ENCODE measurements at regions not wholly inside any gene's neighbourhood (a gene's known extent, or its start where the extent isn't known, plus 50 kb on each side); places are given as distances from the start of the nearest gene placed in this dataset.
"Not testable (repeated sequence)": the region's sequence is repeated elsewhere in the genome, so short reads cannot be mapped to it uniquely, and the experiment has no call there.

GRCh38 chr2:14978845-14979244 is 346.3 kb downstream of the LRATD1 start:
- Mint-ChIP-seq H3K4me1 (ENCODE audit: low read depth) (no peaks in the 10 kb centered on the region), H3K36me3 (ENCODE audit: low read depth) (no peaks in the 10 kb centered on the region), H3K27me3 (ENCODE audit: low read depth) (peaks cover 9% of the 10 kb centered on the region), H3K9me3 (no peaks in the 10 kb centered on the region), H3K4me3 (no peak overlapping the region), H3K27ac (no peak overlapping the region)

GRCh38 chr2:14982790-14983189 is 350.3 kb downstream of the LRATD1 start:
- H3K27ac Mint-ChIP-seq: no peak overlapping the region
- H3K36me3 Mint-ChIP-seq (ENCODE audit: low read depth): no peaks in the 10 kb centered on the region
- no peaks in the 10 kb centered on the region for H3K9me3 Mint-ChIP-seq
- H3K27me3 Mint-ChIP-seq (ENCODE audit: low read depth): peaks cover 16% of the 10 kb centered on the region
- H3K4me3 Mint-ChIP-seq: no peak overlapping the region
- no peaks in the 10 kb centered on the region for H3K4me1 Mint-ChIP-seq (ENCODE audit: low read depth)

DNA sequence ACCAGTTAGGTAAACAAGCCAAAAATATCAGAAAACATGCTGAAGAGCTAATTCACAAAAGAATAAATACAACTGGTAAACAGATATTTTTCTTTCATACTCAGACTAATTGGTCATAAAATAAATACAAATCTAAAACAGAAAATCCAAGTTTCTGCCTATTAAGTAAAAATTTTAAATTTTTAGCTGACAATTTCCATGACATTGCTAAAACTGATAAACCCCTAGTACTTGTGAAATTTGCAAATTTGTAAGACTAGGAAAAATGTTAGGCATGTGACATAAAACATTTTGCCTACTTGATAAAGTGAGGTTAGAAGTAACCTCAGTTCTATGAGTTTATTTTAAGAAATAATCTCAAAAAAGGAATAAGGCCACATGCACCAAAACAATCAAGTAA is 356.1 kb downstream of the LRATD1 start:
- Mint-ChIP-seq H3K9me3 (no peaks in the 10 kb centered on the region), H3K27me3 (ENCODE audit: low read depth) (peaks cover 17% of the 10 kb centered on the region), H3K27ac (no peak overlapping the region), H3K4me3 (no peak overlapping the region), H3K36me3 (ENCODE audit: low read depth) (no peaks in the 10 kb centered on the region), H3K4me1 (ENCODE audit: low read depth) (no peaks in the 10 kb centered on the region)

GRCh38 chr2:14991723-14992122 is 359.2 kb downstream of the LRATD1 start:
- Mint-ChIP-seq H3K4me3 (no peak overlapping the region), H3K4me1 (ENCODE audit: low read depth) (no peaks in the 10 kb centered on the region)

GRCh38 chr2:14994721-14995120 is 362.2 kb downstream of the LRATD1 start:
- Mint-ChIP-seq H3K27me3 (ENCODE audit: low read depth) (peaks cover 11% of the 10 kb centered on the region), H3K36me3 (ENCODE audit: low read depth) (no peaks in the 10 kb centered on the region), H3K4me1 (ENCODE audit: low read depth) (no peaks in the 10 kb centered on the region), H3K4me3 (no peak overlapping the region), H3K9me3 (no peaks in the 10 kb centered on the region), H3K27ac (no peak overlapping the region)

More at GRCh38 chr2:14991723-14992122, 359.2 kb downstream of the LRATD1 start:
- H3K27me3 Mint-ChIP-seq (ENCODE audit: low read depth): peaks cover 16% of the 10 kb centered on the region
- no peaks in the 10 kb centered on the region for H3K9me3 Mint-ChIP-seq
- no peak overlapping the region for H3K27ac Mint-ChIP-seq
- H3K36me3 Mint-ChIP-seq (ENCODE audit: low read depth): no peaks in the 10 kb centered on the region

DNA sequence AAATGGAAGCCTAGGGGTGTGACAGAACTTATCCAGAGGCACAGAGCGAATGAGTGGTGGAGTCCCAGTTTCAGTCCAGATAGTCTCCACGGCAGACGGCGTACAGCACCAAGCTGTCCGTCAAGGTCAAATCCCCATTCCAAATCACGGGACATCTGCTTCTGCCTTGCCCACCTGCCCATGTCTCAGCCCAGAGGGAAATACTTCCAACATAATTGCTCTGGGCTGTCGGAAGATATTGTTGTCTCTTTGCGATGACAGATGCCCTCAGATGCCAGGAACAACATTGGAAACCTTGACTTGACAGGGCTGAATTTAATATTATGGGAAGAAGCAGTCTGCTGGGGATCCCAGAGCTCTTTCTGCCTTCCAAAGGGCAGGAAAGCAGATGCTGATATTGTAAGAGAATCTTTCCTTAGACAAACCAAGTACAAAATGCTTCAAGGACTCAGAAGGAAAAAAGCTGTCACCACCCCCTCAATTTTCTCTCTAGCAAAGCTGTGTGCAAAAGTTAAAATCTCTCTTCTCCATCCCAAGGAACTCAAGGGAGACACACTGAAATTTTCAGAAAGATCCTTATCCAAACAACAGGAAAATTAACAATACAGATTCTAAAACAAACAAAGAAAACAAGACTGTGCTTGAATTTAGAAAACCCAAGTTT is 364.0 kb downstream of the LRATD1 start:
- Mint-ChIP-seq H3K4me1 (ENCODE audit: low read depth) (no peaks in the 10 kb centered on the region), H3K36me3 (ENCODE audit: low read depth) (no peaks in the 10 kb centered on the region), H3K9me3 (no peaks in the 10 kb centered on the region), H3K27me3 (ENCODE audit: low read depth) (peaks cover 8% of the 10 kb centered on the region), H3K4me3 (no peak overlapping the region), H3K27ac (no peak overlapping the region)

DNA sequence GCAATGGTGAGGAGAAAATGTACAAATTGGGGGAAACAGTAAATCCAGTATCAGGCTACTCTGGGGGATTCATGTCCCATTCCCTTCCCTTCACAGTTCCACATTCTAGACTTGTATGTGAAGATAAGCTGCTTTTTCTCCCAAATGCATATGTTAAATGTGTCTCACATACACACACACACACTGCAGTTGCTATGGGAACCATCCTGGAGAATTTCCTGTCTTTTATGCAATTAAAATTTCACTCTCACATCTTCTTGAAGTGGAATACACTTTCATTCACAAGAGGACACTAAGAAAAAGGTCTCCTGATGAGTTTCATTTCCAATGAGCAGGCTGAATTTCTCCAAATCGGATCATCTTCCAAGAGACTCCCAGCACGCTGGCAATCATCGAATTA is 366.0 kb downstream of the LRATD1 start:
- Mint-ChIP-seq H3K4me1 (ENCODE audit: low read depth) (no peaks in the 10 kb centered on the region), H3K4me3 (no peak overlapping the region), H3K36me3 (ENCODE audit: low read depth) (no peaks in the 10 kb centered on the region), H3K27ac (no peak overlapping the region), H3K9me3 (no peaks in the 10 kb centered on the region), H3K27me3 (ENCODE audit: low read depth) (peaks cover 12% of the 10 kb centered on the region)

DNA sequence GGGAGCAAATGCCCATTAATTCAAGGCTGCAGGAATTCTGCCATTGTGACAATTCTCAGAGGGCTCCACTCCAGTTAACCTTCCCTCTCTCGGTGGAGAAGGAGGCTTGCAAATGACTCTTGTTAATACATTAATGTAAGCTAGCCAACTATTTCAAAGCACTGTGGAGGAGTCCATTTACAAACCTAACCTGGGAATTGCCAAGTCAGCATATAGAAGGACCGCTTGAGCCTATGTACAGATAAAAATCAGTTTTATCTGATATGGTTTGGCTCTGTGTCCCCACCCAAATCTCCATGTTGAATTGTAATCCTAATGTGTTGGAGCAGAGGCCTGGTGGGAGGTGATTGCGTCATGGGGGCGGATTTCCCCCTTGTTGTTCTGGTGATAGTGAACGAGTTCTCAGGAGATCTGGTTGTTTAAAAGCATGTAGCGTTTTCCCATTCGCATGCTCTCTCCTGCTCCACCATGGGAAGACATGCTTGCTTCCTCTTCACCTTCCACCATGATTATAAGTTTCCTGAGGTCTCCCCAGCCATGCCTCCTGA is 366.7 kb downstream of the LRATD1 start:
- Mint-ChIP-seq H3K27ac (no peak overlapping the region), H3K9me3 (no peaks in the 10 kb centered on the region), H3K27me3 (ENCODE audit: low read depth) (peaks cover 18% of the 10 kb centered on the region), H3K36me3 (ENCODE audit: low read depth) (no peaks in the 10 kb centered on the region), H3K4me3 (no peak overlapping the region), H3K4me1 (ENCODE audit: low read depth) (no peaks in the 10 kb centered on the region)

GRCh38 chr2:15002519-15002918 is 370.0 kb downstream of the LRATD1 start:
- H3K4me1 Mint-ChIP-seq (ENCODE audit: low read depth); H3K36me3 Mint-ChIP-seq (ENCODE audit: low read depth); H3K27ac Mint-ChIP-seq; H3K4me3 Mint-ChIP-seq; H3K9me3 Mint-ChIP-seq: not testable (repeated sequence)
- H3K27me3 Mint-ChIP-seq (ENCODE audit: low read depth): peaks cover 14% of the 10 kb centered on the region

DNA sequence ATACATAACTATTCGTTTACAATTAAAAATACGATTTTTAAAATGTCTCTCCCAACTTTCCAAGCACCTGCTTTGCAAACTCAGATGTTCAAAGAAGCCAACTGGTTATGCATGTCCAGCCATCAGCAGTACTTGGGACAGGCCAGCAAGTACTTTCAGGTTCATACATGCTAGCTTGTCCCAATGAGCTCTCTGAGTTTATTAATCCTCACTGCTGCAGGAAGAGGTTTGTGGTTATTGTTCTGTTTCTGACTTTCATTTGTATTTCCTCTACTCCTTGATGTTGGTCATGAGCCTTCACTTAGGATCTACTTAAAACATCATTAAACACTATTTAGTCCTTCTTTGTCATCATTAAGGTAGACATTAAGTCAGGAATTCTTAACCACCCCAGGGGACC is 374.1 kb downstream of the LRATD1 start:
- H3K27me3 Mint-ChIP-seq (ENCODE audit: low read depth): peaks cover 14% of the 10 kb centered on the region

DNA sequence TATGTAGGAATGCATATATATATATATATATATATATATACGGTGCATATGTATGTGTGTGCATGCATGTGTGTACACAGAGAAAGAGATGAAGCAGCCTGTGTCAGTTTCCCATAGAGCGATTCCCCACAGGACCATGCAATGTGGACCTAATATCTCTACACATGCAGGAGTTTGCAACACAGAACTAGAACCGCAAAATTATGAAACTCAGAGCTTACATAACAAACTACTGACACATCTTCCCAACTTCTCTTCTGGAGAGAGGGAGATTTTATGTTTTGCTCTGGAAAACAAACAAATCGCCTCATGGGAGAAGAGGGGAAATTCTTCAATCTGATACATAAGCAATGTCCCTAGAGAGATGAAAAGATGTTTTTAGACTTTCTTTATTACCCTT is 377.2 kb downstream of the LRATD1 start:
- H3K4me3 Mint-ChIP-seq: no peak overlapping the region
- no peak overlapping the region for H3K27ac Mint-ChIP-seq
- peaks cover 9% of the 10 kb centered on the region for H3K4me1 Mint-ChIP-seq (ENCODE audit: low read depth)
- peaks cover 7% of the 10 kb centered on the region for H3K27me3 Mint-ChIP-seq (ENCODE audit: low read depth)
- H3K9me3 Mint-ChIP-seq: peaks cover 12% of the 10 kb centered on the region
- H3K36me3 Mint-ChIP-seq (ENCODE audit: low read depth): peaks cover 4% of the 10 kb centered on the region

More for the DNA sequence above, 374.1 kb downstream of the LRATD1 start:
- H3K4me1 Mint-ChIP-seq (ENCODE audit: low read depth): peaks cover 9% of the 10 kb centered on the region
- no peak overlapping the region for H3K4me3 Mint-ChIP-seq
- H3K27ac Mint-ChIP-seq: no peak overlapping the region
- peaks cover 3% of the 10 kb centered on the region for H3K9me3 Mint-ChIP-seq
- peaks cover 1% of the 10 kb centered on the region for H3K36me3 Mint-ChIP-seq (ENCODE audit: low read depth)

DNA sequence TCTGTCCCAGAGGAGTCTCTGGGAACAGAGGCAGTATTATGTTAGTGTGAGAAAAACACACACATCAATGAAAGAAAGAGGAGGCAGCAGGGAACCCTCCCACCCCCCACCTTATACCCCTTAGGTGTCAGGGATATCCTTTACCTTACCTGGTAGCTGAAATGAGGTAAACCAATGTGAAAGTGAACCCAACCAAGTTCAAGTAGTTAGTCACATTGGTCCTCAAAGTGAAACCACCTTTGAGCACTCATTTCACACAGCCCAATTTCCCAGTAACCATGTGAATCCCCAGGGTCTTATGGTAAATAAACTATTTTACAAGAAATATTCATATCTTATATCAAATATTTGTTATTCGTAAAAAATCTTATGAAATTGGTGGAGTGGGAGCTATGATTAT is 377.8 kb downstream of the LRATD1 start:
- H3K36me3 Mint-ChIP-seq (ENCODE audit: low read depth): peaks cover 4% of the 10 kb centered on the region
- H3K4me3 Mint-ChIP-seq: no peak overlapping the region
- peaks cover 9% of the 10 kb centered on the region for H3K4me1 Mint-ChIP-seq (ENCODE audit: low read depth)
- H3K9me3 Mint-ChIP-seq: peaks cover 15% of the 10 kb centered on the region
- H3K27me3 Mint-ChIP-seq (ENCODE audit: low read depth): peaks cover 3% of the 10 kb centered on the region
- H3K27ac Mint-ChIP-seq: no peak overlapping the region

- Mint-ChIP-seq H3K36me3 (ENCODE audit: low read depth) (no peaks in the 10 kb centered on the region), H3K9me3 (peaks cover 8% of the 10 kb centered on the region), H3K4me3 (no peak overlapping the region), H3K27me3 (ENCODE audit: low read depth) (peaks cover 12% of the 10 kb centered on the region), H3K4me1 (ENCODE audit: low read depth) (no peaks in the 10 kb centered on the region), H3K27ac (no peak overlapping the region)
Observed at GRCh38 chr2:15018814-15019213, 386.3 kb downstream of the LRATD1 start.

GRCh38 chr2:15023221-15023620 is 390.7 kb downstream of the LRATD1 start:
- Mint-ChIP-seq H3K4me1 (ENCODE audit: low read depth) (no peaks in the 10 kb centered on the region), H3K4me3 (no peak overlapping the region), H3K36me3 (ENCODE audit: low read depth) (no peaks in the 10 kb centered on the region), H3K27ac (no peak overlapping the region), H3K9me3 (no peaks in the 10 kb centered on the region), H3K27me3 (ENCODE audit: low read depth) (peaks cover 6% of the 10 kb centered on the region)

DNA sequence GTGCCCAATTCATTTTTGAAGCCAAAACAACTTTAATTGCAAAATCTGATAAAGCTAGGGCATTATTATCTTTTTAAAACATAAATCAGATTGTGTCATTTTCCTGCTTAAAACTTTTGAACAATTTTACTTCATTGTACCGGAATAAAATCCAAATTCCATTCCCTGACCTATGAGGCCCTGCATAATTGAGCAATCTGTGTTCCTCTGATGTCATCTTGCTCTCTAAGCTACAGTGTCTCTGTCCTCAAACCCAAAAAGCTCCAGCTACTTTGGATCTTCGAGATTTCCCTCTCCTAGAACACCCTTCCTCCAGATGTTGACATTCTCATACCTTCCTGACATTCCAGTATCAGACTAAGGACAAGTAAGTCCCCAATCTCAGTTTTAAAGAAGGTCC is 395.9 kb downstream of the LRATD1 start:
- H3K36me3 Mint-ChIP-seq (ENCODE audit: low read depth): no peaks in the 10 kb centered on the region
- no peak overlapping the region for H3K4me3 Mint-ChIP-seq
- H3K4me1 Mint-ChIP-seq (ENCODE audit: low read depth): no peaks in the 10 kb centered on the region
- no peaks in the 10 kb centered on the region for H3K9me3 Mint-ChIP-seq
- H3K27me3 Mint-ChIP-seq (ENCODE audit: low read depth): peaks cover 14% of the 10 kb centered on the region
- no peak overlapping the region for H3K27ac Mint-ChIP-seq

All from T-helper 1 cell treated with Interleukin-12 subunit alpha and Interleukin-12 subunit beta and Interleukin-4 antibody, amounts not matched to agents 30 μg/mL and 1 μg/mL, for 36 hours (primary cell).